ENCODE measurements at regions not wholly inside any gene's neighbourhood (a gene's known extent, or its start where the extent isn't known, plus 50 kb on each side); places are given as distances from the start of the nearest gene placed in this dataset.

DNA sequence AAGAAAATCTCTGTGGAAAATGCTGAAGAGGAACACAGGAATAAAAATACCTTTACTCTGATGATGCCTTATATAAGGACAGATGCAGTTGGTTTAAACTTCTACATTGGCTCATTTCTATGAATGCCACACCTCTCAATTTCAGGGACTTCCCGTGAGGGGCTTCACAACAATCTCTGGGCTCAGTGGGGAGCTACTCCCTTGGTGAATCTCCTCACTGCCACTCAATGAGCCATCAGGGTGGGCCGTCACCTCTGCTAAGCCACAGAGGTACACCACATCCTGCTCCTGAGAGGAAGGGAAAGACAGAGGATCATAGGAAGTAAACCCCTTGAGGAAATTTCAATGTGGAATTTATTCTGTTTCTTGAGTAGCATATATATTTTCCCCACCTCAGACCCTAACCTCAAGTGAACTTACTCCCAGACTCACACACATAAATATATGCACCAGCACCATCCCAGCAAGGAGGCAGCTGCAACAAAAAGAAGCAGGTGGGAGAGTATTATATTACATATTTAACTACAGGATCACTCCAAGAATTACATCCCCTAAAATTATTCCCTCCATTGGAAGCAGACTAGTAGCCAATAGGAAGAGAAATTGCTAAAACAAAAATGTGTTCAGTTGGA, 63.3 kb upstream of the PRSS1 start:
- Histone ChIP-seq H3K9me1 (ENCODE audit: insufficient read depth, low read length) (no peaks in the 10 kb centered on the region), H3K18ac (ENCODE audit: low read depth, low read length) (no peak overlapping the region), H3K4me2 (ENCODE audit: low read depth, low read length) (no peak overlapping the region), H2BK15ac (ENCODE audit: low read depth, low read length) (no peak overlapping the region), H3K27me3 (ENCODE audit: control insufficient read depth, insufficient read depth, low read length) (no peaks in the 10 kb centered on the region; the same call in 1 of the 2 replicates), H3K4ac (ENCODE audit: low read depth, low read length) (no peak overlapping the region), H3K9ac (ENCODE audit: low read depth, low read length) (no peak overlapping the region), H3K14ac (replicated peaks; ENCODE audit: low read depth, low read length) (no peak overlapping the region), H2AK5ac (ENCODE audit: low read depth, low read length) (no peak overlapping the region), H4K8ac (ENCODE audit: low read depth in 2 of 2, low read length in 2 of 2) (no peak overlapping the region), H3K56ac (ENCODE audit: extremely low read depth, insufficient read depth, low read length) (no peak overlapping the region), H3K4me1 (ENCODE audit: control insufficient read depth, insufficient read depth, low read length) (no peaks in the 10 kb centered on the region), H2BK5ac (ENCODE audit: low read depth, low read length, poor library complexity, severe bottlenecking) (no peak overlapping the region), H4K20me1 (ENCODE audit: insufficient read depth, low read length) (no peaks in the 10 kb centered on the region), H2BK20ac (ENCODE audit: low read depth, low read length) (no peak overlapping the region), H3K27ac (ENCODE audit: insufficient read depth, low read length) (no peak overlapping the region), H3K36me3 (ENCODE audit: control insufficient read depth, insufficient read depth, low read length) (no peaks in the 10 kb centered on the region), H3K23ac (ENCODE audit: low read depth, low read length) (no peak overlapping the region), H2AK9ac (replicated peaks; ENCODE audit: low read depth, low read length, poor library complexity) (no peak overlapping the region), H2AFZ (replicated peaks; ENCODE audit: low read length, poor library complexity) (no peak overlapping the region), H4K91ac (ENCODE audit: insufficient read depth, low read depth, low read length) (no peak overlapping the region), H3K4me3 (ENCODE audit: insufficient read depth, low read depth, low read length) (no peak overlapping the region), H4K5ac (ENCODE audit: low read depth, low read length) (no peak overlapping the region), H2BK120ac (ENCODE audit: low read depth, low read length) (no peak overlapping the region), H3K79me1 (ENCODE audit: low read depth in 1 of 2, low read length in 2 of 2) (no peaks in the 10 kb centered on the region), H3K9me3 (ENCODE audit: control insufficient read depth, insufficient read depth, low read length) (no peaks in the 10 kb centered on the region)
- in situ Hi-C loops (cut with MboI; ENCODE audit: low sequenced_read_pairs) (no loop called here), dilution Hi-C loops (cut with HindIII; ENCODE audit: low sequenced_read_pairs, unreplicated experiment) (no loop called here), intact Hi-C loops (cut with micrococcal nuclease) (no loop called here)
- WGBS, 2 experiments (ENCODE audit: extremely low coverage in 2 of 2, insufficient read length in 1 of 2), result 20% methylated on average over 1 of the region's 2 CpGs; no CpG with 5 or more reads in 1 of the 2 experiments
- no TSS peak for BruUV-seq (replicated peaks)
- no peak for TF ChIP-seq FOS (IDR thresholded peaks at IDR 0.05; ENCODE audit: low read depth, low read length)
- no peak for TF ChIP-seq MAZ (IDR thresholded peaks at IDR 0.05; ENCODE audit: borderline replicate concordance, low read depth, low read length)
- no peak for TF ChIP-seq RCOR1 (IDR thresholded peaks at IDR 0.05; ENCODE audit: insufficient replicate concordance, low read length)
- TF ChIP-seq, protein P1, sequence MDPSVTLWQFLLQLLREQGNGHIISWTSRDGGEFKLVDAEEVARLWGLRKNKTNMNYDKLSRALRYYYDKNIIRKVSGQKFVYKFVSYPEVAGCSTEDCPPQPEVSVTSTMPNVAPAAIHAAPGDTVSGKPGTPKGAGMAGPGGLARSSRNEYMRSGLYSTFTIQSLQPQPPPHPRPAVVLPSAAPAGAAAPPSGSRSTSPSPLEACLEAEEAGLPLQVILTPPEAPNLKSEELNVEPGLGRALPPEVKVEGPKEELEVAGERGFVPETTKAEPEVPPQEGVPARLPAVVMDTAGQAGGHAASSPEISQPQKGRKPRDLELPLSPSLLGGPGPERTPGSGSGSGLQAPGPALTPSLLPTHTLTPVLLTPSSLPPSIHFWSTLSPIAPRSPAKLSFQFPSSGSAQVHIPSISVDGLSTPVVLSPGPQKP (IDR thresholded peaks at IDR 0.05; ENCODE audit: borderline replicate concordance, low read depth, low read length), result no peak
- no peak for TF ChIP-seq CHD1 (IDR thresholded peaks at IDR 0.05; ENCODE audit: low read depth, low read length)
- TF ChIP-seq SMC3 (IDR thresholded peaks at IDR 0.05; ENCODE audit: low read depth, low read length), result no peak
- no peak for TF ChIP-seq BHLHE40 (IDR thresholded peaks at IDR 0.05; ENCODE audit: low read depth, low read length)
- TF ChIP-seq CEBPB (IDR thresholded peaks at IDR 0.05; ENCODE audit: low read depth, low read length), result no peak
- no peak for TF ChIP-seq RAD21 (IDR thresholded peaks at IDR 0.05; ENCODE audit: low read length)
- no peak for TF ChIP-seq NFE2L2 (IDR thresholded peaks at IDR 0.05; ENCODE audit: low read depth, low read length)
- TF ChIP-seq MXI1 (IDR thresholded peaks at IDR 0.05; ENCODE audit: borderline replicate concordance, low read depth, low read length), result no peak
- TF ChIP-seq RFX5 (IDR thresholded peaks at IDR 0.05; ENCODE audit: low read depth, low read length), result no peak
- ATAC-seq (ENCODE audit: low read depth) (no peak), DNase-seq (no peak)
- POLR2A ChIA-PET (ENCODE audit: unreplicated experiment), result no interaction called here
- CTCF ChIA-PET, result no interaction called here
